GM21619 (cell line): ENCODE measurements at regions not wholly inside any gene's neighbourhood (a gene's known extent, or its start where the extent isn't known, plus 50 kb on each side); places are given as distances from the start of the nearest gene placed in this dataset.
A peak's percentile ranks its signal among the peaks of the same experiment; 100 is the strongest.
"Not testable (repeated sequence)": the region's sequence is repeated elsewhere in the genome, so short reads cannot be mapped to it uniquely, and the experiment has no call there.

Experiments
- ATAC-seq: cut with Tn5 transposase; IDR thresholded peaks from one replicate; pipeline ENCODE4 v1.9.1; 2021; ENCODE audit not compliant: unreplicated experiment

GRCh38 chr2:129014432-129014831 lies 695.8 kb upstream of the HS6ST1 start:
- ATAC-seq: no peak

- ATAC-seq: no peak
Measured at GRCh38 chr2:129015397-129016285, 697.0 kb upstream of the HS6ST1 start.

GRCh38 chr2:129016972-129017371 lies 698.3 kb upstream of the HS6ST1 start:
- no peak for ATAC-seq

- no peak for ATAC-seq
Measured at GRCh38 chr2:129024796-129025195, 706.1 kb upstream of the HS6ST1 start.

- no peak for ATAC-seq
Measured at GRCh38 chr2:129035992-129036391, 717.3 kb upstream of the HS6ST1 start.

- not testable (repeated sequence) for ATAC-seq
Measured at GRCh38 chr2:129043677-129044076, 725.0 kb upstream of the HS6ST1 start.

- not testable (repeated sequence) for ATAC-seq
Measured at GRCh38 chr2:129046475-129046874, 727.8 kb upstream of the HS6ST1 start.

GRCh38 chr2:129050101-129050500 lies 731.4 kb upstream of the HS6ST1 start:
- ATAC-seq: no peak

GRCh38 chr2:129055242-129055641 lies 736.6 kb upstream of the HS6ST1 start:
- no peak for ATAC-seq

GRCh38 chr2:129055824-129056223 lies 737.2 kb upstream of the HS6ST1 start:
- no peak for ATAC-seq

- no peak for ATAC-seq
Measured at GRCh38 chr2:129056309-129056958, 737.8 kb upstream of the HS6ST1 start.

- ATAC-seq: no peak
Measured at GRCh38 chr2:129056959-129057317, 738.3 kb upstream of the HS6ST1 start.

- no peak for ATAC-seq
Measured at GRCh38 chr2:129058981-129059380, 740.3 kb upstream of the HS6ST1 start.

GRCh38 chr2:129059476-129059875 lies 740.8 kb upstream of the HS6ST1 start:
- ATAC-seq: no peak

GRCh38 chr2:129061069-129061768 lies 742.6 kb upstream of the HS6ST1 start:
- ATAC-seq: peak; percentile 89

- ATAC-seq: no peak
Measured at GRCh38 chr2:129061769-129062121, 743.1 kb upstream of the HS6ST1 start.

- no peak for ATAC-seq
Measured at GRCh38 chr2:129062146-129062912, 743.7 kb upstream of the HS6ST1 start.

- no peak for ATAC-seq
Measured at GRCh38 chr2:129067070-129067469, 748.4 kb upstream of the HS6ST1 start.

GRCh38 chr2:129067953-129068352 lies 749.3 kb upstream of the HS6ST1 start:
- ATAC-seq: no peak

- ATAC-seq: no peak
Measured at GRCh38 chr2:129068543-129068942, 749.9 kb upstream of the HS6ST1 start.
